Fibroblast of lung (primary cell): ENCODE measurements at regions not wholly inside any gene's neighbourhood (a gene's known extent, or its start where the extent isn't known, plus 50 kb on each side); places are given as distances from the start of the nearest gene placed in this dataset.

Experiments used
- EZH2 ChIP-seq: IDR thresholded peaks from 2 replicates; pipeline ENCODE4 v1.5.1; 2012; ENCODE audit warnings: low read length, control low read depth, mild to moderate bottlenecking; ENCODE audit errors: missing control alignments
- TF ChIP-seq, protein P1 (sequence below), 2 donors: IDR thresholded peaks in 1 of 2; conservative IDR thresholded peaks in 1 of 2; 1 replicate in 1 of 2; 2 replicates in 1 of 2; pipeline ENCODE4 v1.5.1; 2011 to 2012; ENCODE audit warnings: low read length in 2 of 2, control low read depth in 1 of 2, inconsistent platforms in 1 of 2, low read depth in 1 of 2, mild to moderate bottlenecking in 1 of 2

DNA sequence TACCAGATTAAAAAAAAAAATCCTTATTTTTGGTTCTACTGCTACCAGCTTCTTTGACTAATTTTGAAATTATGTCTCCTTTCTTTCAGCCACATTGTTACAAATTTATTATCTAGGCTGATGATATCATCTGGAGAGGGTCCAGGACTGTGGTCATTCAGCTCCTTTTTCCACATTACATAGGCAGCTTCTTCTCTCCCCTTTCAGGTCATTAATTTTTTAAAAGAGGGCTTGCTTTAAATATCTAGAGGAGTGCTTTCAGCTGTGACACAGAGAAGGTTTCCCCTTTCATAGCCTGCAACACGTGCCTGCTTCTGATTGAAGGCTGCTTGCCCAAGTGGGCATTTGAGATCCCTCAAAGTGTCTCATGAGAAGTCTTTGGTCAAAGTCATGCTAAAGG lies 155.7 kb upstream of the PAPPA start:
- TF ChIP-seq, protein P1, sequence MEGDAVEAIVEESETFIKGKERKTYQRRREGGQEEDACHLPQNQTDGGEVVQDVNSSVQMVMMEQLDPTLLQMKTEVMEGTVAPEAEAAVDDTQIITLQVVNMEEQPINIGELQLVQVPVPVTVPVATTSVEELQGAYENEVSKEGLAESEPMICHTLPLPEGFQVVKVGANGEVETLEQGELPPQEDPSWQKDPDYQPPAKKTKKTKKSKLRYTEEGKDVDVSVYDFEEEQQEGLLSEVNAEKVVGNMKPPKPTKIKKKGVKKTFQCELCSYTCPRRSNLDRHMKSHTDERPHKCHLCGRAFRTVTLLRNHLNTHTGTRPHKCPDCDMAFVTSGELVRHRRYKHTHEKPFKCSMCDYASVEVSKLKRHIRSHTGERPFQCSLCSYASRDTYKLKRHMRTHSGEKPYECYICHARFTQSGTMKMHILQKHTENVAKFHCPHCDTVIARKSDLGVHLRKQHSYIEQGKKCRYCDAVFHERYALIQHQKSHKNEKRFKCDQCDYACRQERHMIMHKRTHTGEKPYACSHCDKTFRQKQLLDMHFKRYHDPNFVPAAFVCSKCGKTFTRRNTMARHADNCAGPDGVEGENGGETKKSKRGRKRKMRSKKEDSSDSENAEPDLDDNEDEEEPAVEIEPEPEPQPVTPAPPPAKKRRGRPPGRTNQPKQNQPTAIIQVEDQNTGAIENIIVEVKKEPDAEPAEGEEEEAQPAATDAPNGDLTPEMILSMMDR (conservative IDR thresholded peaks at IDR 0.05 in 1 of 2, IDR thresholded peaks at IDR 0.05 in 1 of 2; ENCODE audit: low read depth in 1 of 2, low read length in 2 of 2): no peak
- TF ChIP-seq EZH2: no peak
